ENCODE measurements at regions not wholly inside any gene's neighbourhood (a gene's known extent, or its start where the extent isn't known, plus 50 kb on each side); places are given as distances from the start of the nearest gene placed in this dataset.

- no peak for DNase-seq (ENCODE audit: low read depth in 2 of 3, low spot score in 1 of 3)
These were observed 287.6 kb upstream of the PWP1 start for GRCh38 chr12:107397890-107398500.

- no peak for DNase-seq (ENCODE audit: low read depth in 2 of 3, low spot score in 1 of 3)
These were observed 286.6 kb upstream of the PWP1 start for GRCh38 chr12:107399046-107399445.

GRCh38 chr12:107400686-107401447 is 284.7 kb upstream of the PWP1 start:
- no peak for DNase-seq (ENCODE audit: low read depth in 2 of 3, low spot score in 1 of 3)

GRCh38 chr12:107402041-107403022 is 283.3 kb upstream of the PWP1 start:
- peak; percentile 38 to 54 (median 48) for DNase-seq (ENCODE audit: low read depth in 2 of 3, low spot score in 1 of 3)

- DNase-seq (ENCODE audit: low read depth in 2 of 3, low spot score in 1 of 3) = peak in 2 of 3 donors; percentile 7 to 15
These were observed 280.6 kb upstream of the PWP1 start for GRCh38 chr12:107404981-107405380.

- DNase-seq (ENCODE audit: low read depth in 2 of 3, low spot score in 1 of 3) = no peak
These were observed 280.2 kb upstream of the PWP1 start for GRCh38 chr12:107405436-107405835.

- DNase-seq (ENCODE audit: low read depth in 2 of 3, low spot score in 1 of 3) = no peak
These were observed 278.7 kb upstream of the PWP1 start for GRCh38 chr12:107406932-107407331.

GRCh38 chr12:107411792-107412535 is 273.6 kb upstream of the PWP1 start:
- DNase-seq (ENCODE audit: low read depth in 2 of 3, low spot score in 1 of 3) = no peak

- DNase-seq (ENCODE audit: low read depth in 2 of 3, low spot score in 1 of 3) = no peak
These were observed 270.5 kb upstream of the PWP1 start for GRCh38 chr12:107415071-107415470.

GRCh38 chr12:107415834-107416233 is 269.8 kb upstream of the PWP1 start:
- DNase-seq (ENCODE audit: low read depth in 2 of 3, low spot score in 1 of 3) = no peak

- no peak for DNase-seq (ENCODE audit: low read depth in 2 of 3, low spot score in 1 of 3)
These were observed 268.6 kb upstream of the PWP1 start for GRCh38 chr12:107417004-107417403.

GRCh38 chr12:107418981-107419380 is 266.6 kb upstream of the PWP1 start:
- no peak for DNase-seq (ENCODE audit: low read depth in 2 of 3, low spot score in 1 of 3)

- DNase-seq (ENCODE audit: low read depth in 2 of 3, low spot score in 1 of 3) = no peak
These were observed 262.1 kb upstream of the PWP1 start for GRCh38 chr12:107423531-107423930.

- DNase-seq (ENCODE audit: low read depth in 2 of 3, low spot score in 1 of 3) = no peak
These were observed 256.4 kb upstream of the PWP1 start for GRCh38 chr12:107429006-107429705.

- no peak for DNase-seq (ENCODE audit: low read depth in 2 of 3, low spot score in 1 of 3)
These were observed 253.7 kb upstream of the PWP1 start for GRCh38 chr12:107431942-107432341.

GRCh38 chr12:107435072-107435471 is 250.5 kb upstream of the PWP1 start:
- DNase-seq (ENCODE audit: low read depth in 2 of 3, low spot score in 1 of 3) = no peak

- no peak for DNase-seq (ENCODE audit: low read depth in 2 of 3, low spot score in 1 of 3)
These were observed 250.1 kb upstream of the PWP1 start for GRCh38 chr12:107435520-107435919.

- DNase-seq (ENCODE audit: low read depth in 2 of 3, low spot score in 1 of 3) = no peak
These were observed 249.2 kb upstream of the PWP1 start for GRCh38 chr12:107436376-107436775.

- DNase-seq (ENCODE audit: low read depth in 2 of 3, low spot score in 1 of 3) = no peak
These were observed 248.8 kb upstream of the PWP1 start for GRCh38 chr12:107436836-107437235.

- DNase-seq (ENCODE audit: low read depth in 2 of 3, low spot score in 1 of 3) = no peak
These were observed 247.6 kb upstream of the PWP1 start for GRCh38 chr12:107437954-107438353.

Data from stimulated activated CD4-positive, alpha-beta T cell treated with anti-CD3 and anti-CD28 coated beads, Interleukin-12 subunit alpha, Interleukin-12 subunit beta, amount 100 ng/mL, for 48 hours (primary cell).